ENCODE measurements at regions not wholly inside any gene's neighbourhood (a gene's known extent, or its start where the extent isn't known, plus 50 kb on each side); places are given as distances from the start of the nearest gene placed in this dataset.

DNA sequence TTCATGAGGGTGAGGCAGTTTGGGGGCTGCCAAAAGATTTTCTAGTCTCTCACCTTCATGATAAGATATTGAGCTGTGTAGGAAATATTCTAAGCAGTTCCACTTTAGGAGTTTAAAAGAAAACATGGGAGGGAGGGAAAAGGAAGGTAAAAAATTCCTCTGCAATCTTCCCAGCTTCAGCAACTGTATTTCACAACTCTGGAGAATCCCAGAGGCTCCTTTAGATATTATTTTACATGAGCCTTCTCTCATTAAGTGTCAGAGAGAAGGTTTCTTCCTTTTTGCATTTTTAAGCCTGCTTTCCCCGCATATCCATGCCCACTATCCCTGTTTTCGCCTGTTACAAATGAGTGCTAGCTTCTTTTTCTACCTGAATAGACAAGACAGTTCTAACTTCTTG, 289.4 kb downstream of the CHRM3 start:
- no peak for DNase-seq (ENCODE audit: low read depth in 4 of 4, low spot score in 2 of 4)

DNA sequence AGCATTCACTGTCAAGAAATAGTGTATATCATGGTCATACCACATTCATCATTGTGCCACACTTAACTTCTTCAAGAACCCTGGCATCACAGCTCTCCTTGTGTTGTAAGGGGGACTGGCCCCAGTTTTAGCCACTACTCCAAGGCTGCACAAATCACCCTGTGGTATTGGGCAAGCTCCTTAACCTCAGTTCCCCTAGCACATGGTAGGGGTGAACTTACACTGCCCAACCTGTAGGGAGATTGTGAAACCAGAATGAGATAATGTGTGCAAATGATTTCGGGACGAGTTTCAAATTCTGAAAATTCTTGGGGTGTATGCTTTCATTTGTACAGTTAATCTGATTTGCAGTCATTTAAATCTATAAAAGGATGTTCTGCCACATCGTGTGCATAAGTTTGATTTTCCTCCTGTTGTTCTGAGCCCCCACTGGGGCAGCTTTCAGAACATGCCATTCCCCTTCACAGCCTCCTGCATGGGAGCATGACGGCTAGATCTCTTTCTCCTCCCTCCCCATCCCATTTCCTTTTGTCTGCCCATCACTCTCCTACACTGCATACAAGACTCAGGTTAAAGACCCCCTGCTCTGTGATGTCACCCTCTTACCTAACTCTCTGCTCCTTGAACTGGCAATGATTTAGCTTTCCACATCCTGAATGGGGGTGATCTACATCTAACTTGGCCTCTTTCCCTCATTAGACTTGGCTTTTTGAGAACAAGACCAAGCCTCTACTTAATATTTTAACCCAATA, 290.3 kb downstream of the CHRM3 start:
- DNase-seq (ENCODE audit: low read depth in 4 of 4, low spot score in 2 of 4) = no peak

DNA sequence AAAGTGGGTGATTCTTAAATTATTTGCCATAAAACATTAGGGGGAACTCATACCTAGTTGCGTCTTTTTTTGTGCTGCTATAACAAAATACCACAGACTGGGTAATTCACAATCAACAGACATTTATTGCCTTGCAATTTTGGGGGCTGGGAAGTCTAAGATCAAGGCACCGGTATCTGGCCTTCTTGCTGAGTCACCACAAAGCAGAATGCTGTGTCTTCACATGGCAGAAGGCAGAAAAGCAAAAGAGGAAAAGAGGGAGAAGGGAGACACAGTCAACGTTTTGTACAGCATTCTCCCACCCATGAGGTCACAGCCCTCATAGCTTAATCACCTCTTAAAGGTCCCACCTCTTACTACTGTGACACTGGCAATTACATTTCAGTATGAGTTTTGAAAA, 291.0 kb downstream of the CHRM3 start:
- DNase-seq (ENCODE audit: low read depth in 4 of 4, low spot score in 2 of 4) = no peak

GRCh38 chr1:239678181-239678580, 291.8 kb downstream of the CHRM3 start:
- DNase-seq (ENCODE audit: low read depth in 4 of 4, low spot score in 2 of 4) = no peak

DNA sequence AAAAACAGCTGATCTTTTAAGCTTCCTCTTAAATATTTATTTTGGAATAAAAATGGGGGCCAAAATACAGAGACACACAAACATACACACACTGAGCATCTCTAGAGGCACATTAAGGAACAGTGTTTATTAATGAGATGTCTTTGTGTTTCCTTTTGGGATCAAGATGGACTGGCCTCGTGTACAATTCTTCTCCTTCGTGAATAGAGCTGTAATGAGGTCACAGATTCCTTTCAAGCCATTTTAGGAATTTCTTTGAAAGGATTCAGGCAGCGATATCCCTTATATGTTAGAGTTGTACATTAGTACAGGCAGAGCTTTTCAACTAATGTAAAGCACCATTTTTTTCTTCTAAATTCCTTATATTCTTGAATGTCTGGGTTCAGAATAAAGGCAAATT, 295.7 kb downstream of the CHRM3 start:
- DNase-seq (ENCODE audit: low read depth in 4 of 4, low spot score in 2 of 4) = no peak

GRCh38 chr1:239682960-239683359, 296.6 kb downstream of the CHRM3 start:
- DNase-seq (ENCODE audit: low read depth in 4 of 4, low spot score in 2 of 4) = no peak

DNA sequence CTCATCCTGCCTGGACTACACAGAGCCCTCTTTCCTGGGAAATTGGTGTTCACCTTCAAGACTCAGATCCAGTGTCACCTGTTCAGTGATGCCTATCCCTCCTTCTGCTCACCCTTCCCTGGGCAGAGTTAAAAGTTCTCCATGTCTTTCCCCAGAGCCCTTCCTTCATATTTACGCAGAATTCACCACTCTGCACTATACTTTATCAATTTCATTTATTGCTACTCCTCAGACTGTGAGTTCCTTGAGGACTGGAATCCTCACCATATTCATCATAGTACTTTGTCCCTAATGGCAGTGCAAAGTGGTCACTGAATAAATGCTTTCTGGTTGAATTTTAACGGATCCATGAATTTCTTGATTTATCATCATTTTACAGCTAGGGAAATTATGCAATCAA, 300.0 kb downstream of the CHRM3 start:
- DNase-seq (ENCODE audit: low read depth in 4 of 4, low spot score in 2 of 4) = no peak

GRCh38 chr1:239696317-239696716, 309.9 kb downstream of the CHRM3 start:
- DNase-seq (ENCODE audit: low read depth in 4 of 4, low spot score in 2 of 4) = no peak

DNA sequence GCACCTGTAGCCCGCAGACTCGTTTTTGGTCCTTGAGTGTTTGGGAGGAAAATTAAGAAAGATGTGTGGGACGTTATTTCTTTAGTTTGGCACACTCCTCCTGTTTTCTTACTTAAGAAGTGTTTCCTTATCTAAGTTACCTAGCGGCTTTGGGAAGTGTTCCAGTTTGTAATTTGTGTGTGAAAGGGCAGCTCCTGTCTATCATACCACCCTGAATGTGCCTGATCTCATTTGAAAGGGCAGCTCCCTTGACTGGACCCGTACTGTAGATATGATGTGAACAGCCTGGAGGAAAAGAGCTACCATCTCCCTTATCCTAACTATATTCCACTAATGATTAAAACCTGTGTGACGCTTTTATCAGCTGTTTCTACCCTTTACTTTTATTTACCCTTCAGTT, 314.3 kb downstream of the CHRM3 start:
- no peak for DNase-seq (ENCODE audit: low read depth in 4 of 4, low spot score in 2 of 4)

GRCh38 chr1:239703075-239703474, 316.7 kb downstream of the CHRM3 start:
- no peak for DNase-seq (ENCODE audit: low read depth in 4 of 4, low spot score in 2 of 4)

- no peak for DNase-seq (ENCODE audit: low read depth in 4 of 4, low spot score in 2 of 4)
These were observed 320.0 kb downstream of the CHRM3 start for GRCh38 chr1:239706245-239706892.

- DNase-seq (ENCODE audit: low read depth in 4 of 4, low spot score in 2 of 4) = peak in 2 of 4 donors; percentile 6 to 28
These were observed 321.2 kb downstream of the CHRM3 start for GRCh38 chr1:239707615-239708014.

DNA sequence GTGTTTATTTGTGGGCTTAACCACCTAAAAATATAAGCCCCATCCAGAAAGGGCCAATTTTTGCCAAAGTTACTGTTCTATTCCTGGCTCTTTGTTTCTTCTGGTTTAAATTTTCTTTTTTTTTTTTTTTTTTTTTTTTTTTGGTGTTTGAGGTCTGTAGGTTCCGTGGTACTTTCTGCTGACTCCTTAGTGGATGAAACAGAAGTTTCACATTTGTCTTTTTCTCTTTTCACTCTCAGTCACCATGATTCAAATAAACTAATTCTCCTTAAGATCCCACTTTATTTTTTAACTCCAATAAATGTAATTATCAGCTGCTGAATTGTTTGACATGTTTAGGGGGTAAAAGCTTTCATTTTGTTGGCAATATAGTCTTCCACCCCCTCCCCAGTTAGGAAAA, 322.3 kb downstream of the CHRM3 start:
- no peak for DNase-seq (ENCODE audit: low read depth in 4 of 4, low spot score in 2 of 4)

DNA sequence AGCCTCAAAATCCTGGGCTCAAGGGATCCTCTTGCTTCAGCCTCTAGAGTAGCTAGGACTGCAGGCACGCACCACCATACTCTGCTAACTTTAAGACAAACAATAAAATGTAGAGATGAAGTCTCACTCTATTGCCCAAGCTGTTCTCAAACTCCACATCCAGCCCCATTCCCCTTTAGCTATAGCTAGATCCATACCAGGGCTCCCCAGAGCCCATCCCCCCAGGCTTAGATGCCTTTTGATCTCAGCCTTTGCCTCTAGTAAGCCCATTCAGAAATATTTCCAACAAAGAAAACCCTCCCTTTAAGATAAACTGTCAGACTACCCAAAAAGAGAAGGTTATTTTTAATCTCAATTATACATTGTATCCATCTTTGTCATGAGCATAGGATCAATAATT, 325.4 kb downstream of the CHRM3 start:
- DNase-seq (ENCODE audit: low read depth in 4 of 4, low spot score in 2 of 4) = no peak

- DNase-seq (ENCODE audit: low read depth in 4 of 4, low spot score in 2 of 4) = no peak
These were observed 330.9 kb downstream of the CHRM3 start for GRCh38 chr1:239717097-239717917.

- DNase-seq (ENCODE audit: low read depth in 4 of 4, low spot score in 2 of 4) = no peak
These were observed 331.5 kb downstream of the CHRM3 start for GRCh38 chr1:239717918-239718184.

- no peak for DNase-seq (ENCODE audit: low read depth in 4 of 4, low spot score in 2 of 4)
These were observed 332.2 kb downstream of the CHRM3 start for GRCh38 chr1:239718571-239718970.

GRCh38 chr1:239718997-239719628, 332.7 kb downstream of the CHRM3 start:
- DNase-seq (ENCODE audit: low read depth in 4 of 4, low spot score in 2 of 4) = no peak

GRCh38 chr1:239719642-239720258, 333.4 kb downstream of the CHRM3 start:
- DNase-seq (ENCODE audit: low read depth in 4 of 4, low spot score in 2 of 4) = no peak

- DNase-seq (ENCODE audit: low read depth in 4 of 4, low spot score in 2 of 4) = no peak
These were observed 335.7 kb downstream of the CHRM3 start for GRCh38 chr1:239722035-239722434.

- DNase-seq (ENCODE audit: low read depth in 4 of 4, low spot score in 2 of 4) = no peak
These were observed 337.5 kb downstream of the CHRM3 start for GRCh38 chr1:239723776-239724367.

All from left renal cortex interstitium (tissue), 4 donors.